GM23338 (cell line): ENCODE measurements at regions not wholly inside any gene's neighbourhood (a gene's known extent, or its start where the extent isn't known, plus 50 kb on each side); places are given as distances from the start of the nearest gene placed in this dataset.
A peak's percentile ranks its signal among the peaks of the same experiment; 100 is the strongest.

ENCODE experiments used
- ATAC-seq: fragments of 200-7000 bp; cut with Tn5 transposase; 3 replicates; pipeline ENCODE4 v1.9.1; 2020
- DNase-seq: peaks from one replicate; pipeline ENCODE4 v3.0.0-alpha.2; 2015; ENCODE audit warnings: low spot score
- H2AFZ ChIP-seq: fragments of 200-600 bp; sonication (generic); 2 replicates; pipeline ENCODE4 v1.8.0; 2016; ENCODE audit warnings: antibody characterized with exemption, mild to moderate bottlenecking, moderate library complexity
- H3F3A ChIP-seq: fragments of 200-600 bp; sonication (generic); replicated peaks from 2 replicates; pipeline ENCODE4 v1.8.0; 2017; ENCODE audit warnings: antibody characterized with exemption, mixed run types, low read depth
- H3K27ac ChIP-seq: fragments of 200-600 bp; sonication (generic); 2 replicates; pipeline ENCODE4 v1.6.1; 2016; ENCODE audit warnings: low read depth
- H3K27me3 ChIP-seq: fragments of 200-600 bp; sonication (generic); 2 replicates; pipeline ENCODE4 v1.8.0; 2016; ENCODE audit warnings: mild to moderate bottlenecking, mixed run types, moderate library complexity; ENCODE audit not compliant: insufficient read depth
- H3K36me3 ChIP-seq: fragments of 200-600 bp; sonication (generic); 2 replicates; pipeline ENCODE4 v1.8.0; 2016; ENCODE audit warnings: mild to moderate bottlenecking; ENCODE audit not compliant: insufficient read depth
- H3K4me1 ChIP-seq: fragments of 200-600 bp; sonication (generic); 2 replicates; pipeline ENCODE4 v1.8.0; 2016; ENCODE audit warnings: mild to moderate bottlenecking, moderate library complexity; ENCODE audit not compliant: insufficient read depth
- H3K4me2 ChIP-seq: fragments of 200-600 bp; sonication (generic); 2 replicates; pipeline ENCODE4 v1.7.1; 2017; ENCODE audit warnings: mixed run types
- H3K4me3 ChIP-seq: fragments of 200-600 bp; sonication (generic); 2 replicates; pipeline ENCODE4 v1.6.1; 2016; ENCODE audit warnings: mixed run types
- H3K79me2 ChIP-seq: fragments of 200-600 bp; sonication (generic); replicated peaks from 2 replicates; pipeline ENCODE4 v1.8.0; 2017; ENCODE audit warnings: mild to moderate bottlenecking; ENCODE audit not compliant: insufficient read depth
- H3K9me2 ChIP-seq: fragments of 200-600 bp; sonication (generic); 2 replicates; pipeline ENCODE4 v1.8.0; 2017; ENCODE audit not compliant: insufficient read depth
- H4K20me1 ChIP-seq: fragments of 200-600 bp; sonication (generic); replicated peaks from 2 replicates; pipeline ENCODE4 v1.8.0; 2017; ENCODE audit warnings: mild to moderate bottlenecking; ENCODE audit not compliant: insufficient read depth
- H3K27ac Mint-ChIP-seq: 2 replicates; pipeline ENCODE4 v1.8.0; 2020; ENCODE audit warnings: inconsistent platforms, mild to moderate bottlenecking, moderate library complexity, mixed read lengths
- H3K27me3 Mint-ChIP-seq: 3 replicates; pipeline ENCODE4 v1.8.0; 2022; ENCODE audit warnings: low read depth, mild to moderate bottlenecking, moderate library complexity, mixed read lengths, inconsistent platforms; ENCODE audit not compliant: insufficient read depth, poor library complexity
- H3K36me3 Mint-ChIP-seq: 3 replicates; pipeline ENCODE4 v1.8.0; 2021; ENCODE audit warnings: low read depth, mild to moderate bottlenecking, inconsistent platforms, moderate library complexity, mixed read lengths
- H3K4me1 Mint-ChIP-seq: 3 replicates; pipeline ENCODE4 v1.8.0; 2020; ENCODE audit warnings: mild to moderate bottlenecking, inconsistent platforms, mixed read lengths
- H3K4me3 Mint-ChIP-seq: 3 replicates; pipeline ENCODE4 v1.8.0; 2021; ENCODE audit warnings: moderate library complexity, mild to moderate bottlenecking, inconsistent platforms, mixed read lengths
- H3K9me3 Mint-ChIP-seq: 3 replicates; pipeline ENCODE4 v1.8.0; 2020; ENCODE audit warnings: moderate library complexity, mild to moderate bottlenecking, inconsistent platforms, mixed read lengths
- CREB1 ChIP-seq: fragments of 250-450 bp; sonication (Bioruptor Pico); IDR thresholded peaks from 2 replicates; pipeline ENCODE4 v1.5.0; 2020; ENCODE audit warnings: low read depth, mild to moderate bottlenecking, moderate library complexity
- EZH2 ChIP-seq: fragments of 200-600 bp; sonication (generic); IDR thresholded peaks from one replicate; pipeline ENCODE4 v1.8.0; 2017; ENCODE audit warnings: antibody characterized with exemption, mild to moderate bottlenecking, low read depth; ENCODE audit not compliant: unreplicated experiment
- JUNB ChIP-seq: IDR thresholded peaks from one replicate; pipeline ENCODE4 v1.6.1; 2016; ENCODE audit warnings: antibody characterized with exemption; ENCODE audit not compliant: unreplicated experiment
- NANOG ChIP-seq: IDR thresholded peaks from 2 replicates; pipeline ENCODE4 v1.6.1; 2016; ENCODE audit warnings: antibody characterized with exemption, borderline replicate concordance
- POLR2AphosphoS5 ChIP-seq: IDR thresholded peaks from 2 replicates; pipeline ENCODE4 v1.6.1; 2016; ENCODE audit warnings: antibody characterized with exemption, low read depth
- STAT1 ChIP-seq: IDR thresholded peaks from one replicate; pipeline ENCODE4 v1.6.1; 2016; ENCODE audit warnings: antibody characterized with exemption; ENCODE audit not compliant: unreplicated experiment
- ZNF331 ChIP-seq: fragments of 250-450 bp; sonication (Bioruptor Pico); IDR thresholded peaks from 2 replicates; pipeline ENCODE4 v1.5.0; 2020; ENCODE audit warnings: low read depth, mild to moderate bottlenecking, moderate library complexity
- TF ChIP-seq, protein P1 (sequence below): IDR thresholded peaks from one replicate; pipeline ENCODE4 v1.6.1; 2018; ENCODE audit warnings: antibody characterized with exemption; ENCODE audit not compliant: unreplicated experiment
- TF ChIP-seq, protein P2 (sequence below): IDR thresholded peaks from 2 replicates; pipeline ENCODE4 v1.6.1; 2016; ENCODE audit warnings: antibody characterized with exemption
- TF ChIP-seq, protein P3 (sequence below), 2 experiments: fragments of 200-600 bp in 1 of 2; sonication (generic) in 1 of 2; conservative IDR thresholded peaks; 2 replicates each; pipeline versions ENCODE4 v1.5.1 to v1.6.1; 2016 to 2017; ENCODE audit warnings: antibody characterized with exemption in 2 of 2, low read depth in 2 of 2, mild to moderate bottlenecking in 2 of 2, moderate library complexity in 1 of 2
- TF ChIP-seq, protein P4 (sequence below): fragments of 250-450 bp; sonication (Bioruptor Pico); IDR thresholded peaks from 2 replicates; pipeline ENCODE4 v1.5.0; 2020; ENCODE audit warnings: mild to moderate bottlenecking, moderate library complexity

DNA sequence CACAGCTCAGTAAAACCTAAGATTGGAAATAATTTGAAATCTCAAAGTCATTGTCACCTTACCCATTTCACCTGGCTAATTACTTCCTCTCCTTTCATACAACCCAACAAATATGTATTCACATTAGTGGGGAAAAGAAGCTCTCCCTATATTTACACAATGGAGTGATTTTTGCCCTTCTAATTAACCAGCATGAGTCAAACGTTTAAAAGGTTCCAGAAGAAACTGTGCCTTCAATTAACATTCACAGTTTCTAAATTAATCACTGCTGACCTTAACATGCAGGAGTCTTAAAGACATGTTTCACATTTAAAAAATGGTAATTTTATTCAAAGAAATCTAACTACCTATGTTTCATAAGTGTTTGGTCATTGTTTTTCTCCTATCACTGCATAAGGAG lies 254.6 kb downstream of the CBLL2 start (continued):
- TF ChIP-seq CREB1 (CRISPR knock-in tag) (no peak), EZH2 (no peak), NANOG (no peak), JUNB (no peak), ZNF331 (CRISPR knock-in tag) (no peak), STAT1 (no peak), POLR2AphosphoS5 (no peak)
- TF ChIP-seq, protein P1, sequence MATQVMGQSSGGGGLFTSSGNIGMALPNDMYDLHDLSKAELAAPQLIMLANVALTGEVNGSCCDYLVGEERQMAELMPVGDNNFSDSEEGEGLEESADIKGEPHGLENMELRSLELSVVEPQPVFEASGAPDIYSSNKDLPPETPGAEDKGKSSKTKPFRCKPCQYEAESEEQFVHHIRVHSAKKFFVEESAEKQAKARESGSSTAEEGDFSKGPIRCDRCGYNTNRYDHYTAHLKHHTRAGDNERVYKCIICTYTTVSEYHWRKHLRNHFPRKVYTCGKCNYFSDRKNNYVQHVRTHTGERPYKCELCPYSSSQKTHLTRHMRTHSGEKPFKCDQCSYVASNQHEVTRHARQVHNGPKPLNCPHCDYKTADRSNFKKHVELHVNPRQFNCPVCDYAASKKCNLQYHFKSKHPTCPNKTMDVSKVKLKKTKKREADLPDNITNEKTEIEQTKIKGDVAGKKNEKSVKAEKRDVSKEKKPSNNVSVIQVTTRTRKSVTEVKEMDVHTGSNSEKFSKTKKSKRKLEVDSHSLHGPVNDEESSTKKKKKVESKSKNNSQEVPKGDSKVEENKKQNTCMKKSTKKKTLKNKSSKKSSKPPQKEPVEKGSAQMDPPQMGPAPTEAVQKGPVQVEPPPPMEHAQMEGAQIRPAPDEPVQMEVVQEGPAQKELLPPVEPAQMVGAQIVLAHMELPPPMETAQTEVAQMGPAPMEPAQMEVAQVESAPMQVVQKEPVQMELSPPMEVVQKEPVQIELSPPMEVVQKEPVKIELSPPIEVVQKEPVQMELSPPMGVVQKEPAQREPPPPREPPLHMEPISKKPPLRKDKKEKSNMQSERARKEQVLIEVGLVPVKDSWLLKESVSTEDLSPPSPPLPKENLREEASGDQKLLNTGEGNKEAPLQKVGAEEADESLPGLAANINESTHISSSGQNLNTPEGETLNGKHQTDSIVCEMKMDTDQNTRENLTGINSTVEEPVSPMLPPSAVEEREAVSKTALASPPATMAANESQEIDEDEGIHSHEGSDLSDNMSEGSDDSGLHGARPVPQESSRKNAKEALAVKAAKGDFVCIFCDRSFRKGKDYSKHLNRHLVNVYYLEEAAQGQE: no peak
- TF ChIP-seq, protein P2, sequence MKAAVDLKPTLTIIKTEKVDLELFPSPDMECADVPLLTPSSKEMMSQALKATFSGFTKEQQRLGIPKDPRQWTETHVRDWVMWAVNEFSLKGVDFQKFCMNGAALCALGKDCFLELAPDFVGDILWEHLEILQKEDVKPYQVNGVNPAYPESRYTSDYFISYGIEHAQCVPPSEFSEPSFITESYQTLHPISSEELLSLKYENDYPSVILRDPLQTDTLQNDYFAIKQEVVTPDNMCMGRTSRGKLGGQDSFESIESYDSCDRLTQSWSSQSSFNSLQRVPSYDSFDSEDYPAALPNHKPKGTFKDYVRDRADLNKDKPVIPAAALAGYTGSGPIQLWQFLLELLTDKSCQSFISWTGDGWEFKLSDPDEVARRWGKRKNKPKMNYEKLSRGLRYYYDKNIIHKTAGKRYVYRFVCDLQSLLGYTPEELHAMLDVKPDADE: no peak
- TF ChIP-seq, protein P3, sequence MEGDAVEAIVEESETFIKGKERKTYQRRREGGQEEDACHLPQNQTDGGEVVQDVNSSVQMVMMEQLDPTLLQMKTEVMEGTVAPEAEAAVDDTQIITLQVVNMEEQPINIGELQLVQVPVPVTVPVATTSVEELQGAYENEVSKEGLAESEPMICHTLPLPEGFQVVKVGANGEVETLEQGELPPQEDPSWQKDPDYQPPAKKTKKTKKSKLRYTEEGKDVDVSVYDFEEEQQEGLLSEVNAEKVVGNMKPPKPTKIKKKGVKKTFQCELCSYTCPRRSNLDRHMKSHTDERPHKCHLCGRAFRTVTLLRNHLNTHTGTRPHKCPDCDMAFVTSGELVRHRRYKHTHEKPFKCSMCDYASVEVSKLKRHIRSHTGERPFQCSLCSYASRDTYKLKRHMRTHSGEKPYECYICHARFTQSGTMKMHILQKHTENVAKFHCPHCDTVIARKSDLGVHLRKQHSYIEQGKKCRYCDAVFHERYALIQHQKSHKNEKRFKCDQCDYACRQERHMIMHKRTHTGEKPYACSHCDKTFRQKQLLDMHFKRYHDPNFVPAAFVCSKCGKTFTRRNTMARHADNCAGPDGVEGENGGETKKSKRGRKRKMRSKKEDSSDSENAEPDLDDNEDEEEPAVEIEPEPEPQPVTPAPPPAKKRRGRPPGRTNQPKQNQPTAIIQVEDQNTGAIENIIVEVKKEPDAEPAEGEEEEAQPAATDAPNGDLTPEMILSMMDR (conservative IDR thresholded peaks at IDR 0.05; ENCODE audit: low read depth in 2 of 2): no peak

DNA sequence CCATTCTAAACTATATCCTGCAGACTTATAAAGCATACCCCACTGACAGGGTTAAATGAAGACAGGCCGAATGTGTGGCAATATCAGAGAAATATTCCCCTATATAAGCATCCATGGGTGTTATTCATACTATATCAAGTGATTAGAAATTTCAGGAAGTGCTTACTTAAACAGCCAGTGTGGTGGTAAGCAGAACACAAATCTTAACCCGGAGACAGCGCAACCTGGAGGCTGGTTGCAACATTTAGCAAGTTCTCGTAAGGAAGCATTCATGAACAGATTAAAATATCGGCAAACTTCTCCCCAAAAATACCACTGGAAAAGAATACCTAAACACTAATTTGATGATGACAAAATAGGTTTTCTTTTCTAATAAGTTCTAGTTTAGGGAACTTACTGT lies 261.2 kb downstream of the CBLL2 start:
- DNase-seq: peak; percentile 31

More for the DNA sequence above, 261.2 kb downstream of the CBLL2 start:
- H3K9me3 Mint-ChIP-seq: no peaks in the 10 kb centered on the region
- H3K4me3 Mint-ChIP-seq: no peak overlapping the region
- H3K4me2 ChIP-seq: no peak overlapping the region
- TF ChIP-seq, protein P3 (conservative IDR thresholded peaks at IDR 0.05; ENCODE audit: low read depth in 2 of 2): peak; percentile 30 to 50; a peak in 2 of 4 replicates
- TF ChIP-seq, protein P4, sequence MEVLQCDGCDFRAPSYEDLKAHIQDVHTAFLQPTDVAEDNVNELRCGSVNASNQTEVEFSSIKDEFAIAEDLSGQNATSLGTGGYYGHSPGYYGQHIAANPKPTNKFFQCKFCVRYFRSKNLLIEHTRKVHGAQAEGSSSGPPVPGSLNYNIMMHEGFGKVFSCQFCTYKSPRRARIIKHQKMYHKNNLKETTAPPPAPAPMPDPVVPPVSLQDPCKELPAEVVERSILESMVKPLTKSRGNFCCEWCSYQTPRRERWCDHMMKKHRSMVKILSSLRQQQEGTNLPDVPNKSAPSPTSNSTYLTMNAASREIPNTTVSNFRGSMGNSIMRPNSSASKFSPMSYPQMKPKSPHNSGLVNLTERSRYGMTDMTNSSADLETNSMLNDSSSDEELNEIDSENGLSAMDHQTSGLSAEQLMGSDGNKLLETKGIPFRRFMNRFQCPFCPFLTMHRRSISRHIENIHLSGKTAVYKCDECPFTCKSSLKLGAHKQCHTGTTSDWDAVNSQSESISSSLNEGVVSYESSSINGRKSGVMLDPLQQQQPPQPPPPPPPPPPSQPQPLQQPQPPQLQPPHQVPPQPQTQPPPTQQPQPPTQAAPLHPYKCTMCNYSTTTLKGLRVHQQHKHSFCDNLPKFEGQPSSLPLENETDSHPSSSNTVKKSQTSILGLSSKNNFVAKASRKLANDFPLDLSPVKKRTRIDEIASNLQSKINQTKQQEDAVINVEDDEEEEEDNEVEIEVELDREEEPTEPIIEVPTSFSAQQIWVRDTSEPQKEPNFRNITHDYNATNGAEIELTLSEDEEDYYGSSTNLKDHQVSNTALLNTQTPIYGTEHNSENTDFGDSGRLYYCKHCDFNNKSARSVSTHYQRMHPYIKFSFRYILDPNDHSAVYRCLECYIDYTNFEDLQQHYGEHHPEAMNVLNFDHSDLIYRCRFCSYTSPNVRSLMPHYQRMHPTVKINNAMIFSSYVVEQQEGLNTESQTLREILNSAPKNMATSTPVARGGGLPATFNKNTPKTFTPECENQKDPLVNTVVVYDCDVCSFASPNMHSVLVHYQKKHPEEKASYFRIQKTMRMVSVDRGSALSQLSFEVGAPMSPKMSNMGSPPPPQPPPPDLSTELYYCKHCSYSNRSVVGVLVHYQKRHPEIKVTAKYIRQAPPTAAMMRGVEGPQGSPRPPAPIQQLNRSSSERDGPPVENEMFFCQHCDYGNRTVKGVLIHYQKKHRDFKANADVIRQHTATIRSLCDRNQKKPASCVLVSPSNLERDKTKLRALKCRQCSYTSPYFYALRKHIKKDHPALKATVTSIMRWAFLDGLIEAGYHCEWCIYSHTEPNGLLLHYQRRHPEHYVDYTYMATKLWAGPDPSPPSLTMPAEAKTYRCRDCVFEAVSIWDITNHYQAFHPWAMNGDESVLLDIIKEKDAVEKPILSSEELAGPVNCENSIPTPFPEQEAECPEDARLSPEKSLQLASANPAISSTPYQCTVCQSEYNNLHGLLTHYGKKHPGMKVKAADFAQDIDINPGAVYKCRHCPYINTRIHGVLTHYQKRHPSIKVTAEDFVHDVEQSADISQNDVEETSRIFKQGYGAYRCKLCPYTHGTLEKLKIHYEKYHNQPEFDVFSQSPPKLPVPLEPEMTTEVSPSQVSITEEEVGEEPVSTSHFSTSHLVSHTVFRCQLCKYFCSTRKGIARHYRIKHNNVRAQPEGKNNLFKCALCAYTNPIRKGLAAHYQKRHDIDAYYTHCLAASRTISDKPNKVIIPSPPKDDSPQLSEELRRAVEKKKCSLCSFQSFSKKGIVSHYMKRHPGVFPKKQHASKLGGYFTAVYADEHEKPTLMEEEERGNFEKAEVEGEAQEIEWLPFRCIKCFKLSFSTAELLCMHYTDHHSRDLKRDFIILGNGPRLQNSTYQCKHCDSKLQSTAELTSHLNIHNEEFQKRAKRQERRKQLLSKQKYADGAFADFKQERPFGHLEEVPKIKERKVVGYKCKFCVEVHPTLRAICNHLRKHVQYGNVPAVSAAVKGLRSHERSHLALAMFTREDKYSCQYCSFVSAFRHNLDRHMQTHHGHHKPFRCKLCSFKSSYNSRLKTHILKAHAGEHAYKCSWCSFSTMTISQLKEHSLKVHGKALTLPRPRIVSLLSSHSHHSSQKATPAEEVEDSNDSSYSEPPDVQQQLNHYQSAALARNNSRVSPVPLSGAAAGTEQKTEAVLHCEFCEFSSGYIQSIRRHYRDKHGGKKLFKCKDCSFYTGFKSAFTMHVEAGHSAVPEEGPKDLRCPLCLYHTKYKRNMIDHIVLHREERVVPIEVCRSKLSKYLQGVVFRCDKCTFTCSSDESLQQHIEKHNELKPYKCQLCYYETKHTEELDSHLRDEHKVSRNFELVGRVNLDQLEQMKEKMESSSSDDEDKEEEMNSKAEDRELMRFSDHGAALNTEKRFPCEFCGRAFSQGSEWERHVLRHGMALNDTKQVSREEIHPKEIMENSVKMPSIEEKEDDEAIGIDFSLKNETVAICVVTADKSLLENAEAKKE (CRISPR knock-in tag): no peak
- no peak overlapping the region for H3K4me3 ChIP-seq
- no peak overlapping the region for H3K27ac ChIP-seq
- no peaks in the 10 kb centered on the region for H3K27me3 ChIP-seq
- peaks cover 10% of the 10 kb centered on the region; the same call in 2 of the 3 replicates for H3K4me1 Mint-ChIP-seq
- H3K27me3 Mint-ChIP-seq: no peaks in the 10 kb centered on the region
- H3K27ac Mint-ChIP-seq: no peak overlapping the region
- H3K9me2 ChIP-seq: no peaks in the 10 kb centered on the region
- no peaks in the 10 kb centered on the region for H4K20me1 ChIP-seq
- no peaks in the 10 kb centered on the region for H3K36me3 ChIP-seq
- H3F3A ChIP-seq: no peaks in the 10 kb centered on the region
- no peak; the same call in 2 of the 3 replicates for ATAC-seq
- no peaks in the 10 kb centered on the region for H3K36me3 Mint-ChIP-seq
- no peaks in the 10 kb centered on the region for H3K4me1 ChIP-seq
- no peak overlapping the region for H2AFZ ChIP-seq
- H3K79me2 ChIP-seq: no peaks in the 10 kb centered on the region
